GM23338 (cell line): ENCODE measurements at regions not wholly inside any gene's neighbourhood (a gene's known extent, or its start where the extent isn't known, plus 50 kb on each side); places are given as distances from the start of the nearest gene placed in this dataset.

Source experiments
- ATAC-seq: fragments of 200-7000 bp; cut with Tn5 transposase; 3 replicates; pipeline ENCODE4 v1.9.1; 2020
- DNase-seq: peaks from one replicate; pipeline ENCODE4 v3.0.0-alpha.2; 2015; ENCODE audit warnings: low spot score
- H2AFZ ChIP-seq: fragments of 200-600 bp; sonication (generic); 2 replicates; pipeline ENCODE4 v1.8.0; 2016; ENCODE audit warnings: antibody characterized with exemption, mild to moderate bottlenecking, moderate library complexity
- H3F3A ChIP-seq: fragments of 200-600 bp; sonication (generic); replicated peaks from 2 replicates; pipeline ENCODE4 v1.8.0; 2017; ENCODE audit warnings: antibody characterized with exemption, mixed run types, low read depth
- H3K27ac ChIP-seq: fragments of 200-600 bp; sonication (generic); 2 replicates; pipeline ENCODE4 v1.6.1; 2016; ENCODE audit warnings: low read depth
- H3K27me3 ChIP-seq: fragments of 200-600 bp; sonication (generic); 2 replicates; pipeline ENCODE4 v1.8.0; 2016; ENCODE audit warnings: mild to moderate bottlenecking, mixed run types, moderate library complexity; ENCODE audit not compliant: insufficient read depth
- H3K36me3 ChIP-seq: fragments of 200-600 bp; sonication (generic); 2 replicates; pipeline ENCODE4 v1.8.0; 2016; ENCODE audit warnings: mild to moderate bottlenecking; ENCODE audit not compliant: insufficient read depth
- H3K4me1 ChIP-seq: fragments of 200-600 bp; sonication (generic); 2 replicates; pipeline ENCODE4 v1.8.0; 2016; ENCODE audit warnings: mild to moderate bottlenecking, moderate library complexity; ENCODE audit not compliant: insufficient read depth
- H3K4me2 ChIP-seq: fragments of 200-600 bp; sonication (generic); 2 replicates; pipeline ENCODE4 v1.7.1; 2017; ENCODE audit warnings: mixed run types
- H3K4me3 ChIP-seq: fragments of 200-600 bp; sonication (generic); 2 replicates; pipeline ENCODE4 v1.6.1; 2016; ENCODE audit warnings: mixed run types
- H3K79me2 ChIP-seq: fragments of 200-600 bp; sonication (generic); replicated peaks from 2 replicates; pipeline ENCODE4 v1.8.0; 2017; ENCODE audit warnings: mild to moderate bottlenecking; ENCODE audit not compliant: insufficient read depth
- H3K9me2 ChIP-seq: fragments of 200-600 bp; sonication (generic); 2 replicates; pipeline ENCODE4 v1.8.0; 2017; ENCODE audit not compliant: insufficient read depth
- H4K20me1 ChIP-seq: fragments of 200-600 bp; sonication (generic); replicated peaks from 2 replicates; pipeline ENCODE4 v1.8.0; 2017; ENCODE audit warnings: mild to moderate bottlenecking; ENCODE audit not compliant: insufficient read depth
- H3K27ac Mint-ChIP-seq: 2 replicates; pipeline ENCODE4 v1.8.0; 2020; ENCODE audit warnings: inconsistent platforms, mild to moderate bottlenecking, moderate library complexity, mixed read lengths
- H3K27me3 Mint-ChIP-seq: 3 replicates; pipeline ENCODE4 v1.8.0; 2022; ENCODE audit warnings: low read depth, mild to moderate bottlenecking, moderate library complexity, mixed read lengths, inconsistent platforms; ENCODE audit not compliant: insufficient read depth, poor library complexity
- H3K36me3 Mint-ChIP-seq: 3 replicates; pipeline ENCODE4 v1.8.0; 2021; ENCODE audit warnings: low read depth, mild to moderate bottlenecking, inconsistent platforms, moderate library complexity, mixed read lengths
- H3K4me1 Mint-ChIP-seq: 3 replicates; pipeline ENCODE4 v1.8.0; 2020; ENCODE audit warnings: mild to moderate bottlenecking, inconsistent platforms, mixed read lengths
- H3K4me3 Mint-ChIP-seq: 3 replicates; pipeline ENCODE4 v1.8.0; 2021; ENCODE audit warnings: moderate library complexity, mild to moderate bottlenecking, inconsistent platforms, mixed read lengths
- H3K9me3 Mint-ChIP-seq: 3 replicates; pipeline ENCODE4 v1.8.0; 2020; ENCODE audit warnings: moderate library complexity, mild to moderate bottlenecking, inconsistent platforms, mixed read lengths
- CREB1 ChIP-seq: fragments of 250-450 bp; sonication (Bioruptor Pico); IDR thresholded peaks from 2 replicates; pipeline ENCODE4 v1.5.0; 2020; ENCODE audit warnings: low read depth, mild to moderate bottlenecking, moderate library complexity
- EZH2 ChIP-seq: fragments of 200-600 bp; sonication (generic); IDR thresholded peaks from one replicate; pipeline ENCODE4 v1.8.0; 2017; ENCODE audit warnings: antibody characterized with exemption, mild to moderate bottlenecking, low read depth; ENCODE audit not compliant: unreplicated experiment
- EZH2phosphoT487 ChIP-seq: fragments of 200-600 bp; sonication (generic); IDR thresholded peaks from one replicate; pipeline ENCODE4 v1.8.1; 2018; ENCODE audit warnings: antibody characterized with exemption; ENCODE audit not compliant: unreplicated experiment
- JUNB ChIP-seq: IDR thresholded peaks from one replicate; pipeline ENCODE4 v1.6.1; 2016; ENCODE audit warnings: antibody characterized with exemption; ENCODE audit not compliant: unreplicated experiment
- NANOG ChIP-seq: IDR thresholded peaks from 2 replicates; pipeline ENCODE4 v1.6.1; 2016; ENCODE audit warnings: antibody characterized with exemption, borderline replicate concordance
- POLR2AphosphoS5 ChIP-seq: IDR thresholded peaks from 2 replicates; pipeline ENCODE4 v1.6.1; 2016; ENCODE audit warnings: antibody characterized with exemption, low read depth
- REST ChIP-seq: IDR thresholded peaks from one replicate; pipeline ENCODE4 v1.6.1; 2018; ENCODE audit warnings: antibody characterized with exemption; ENCODE audit not compliant: unreplicated experiment
- STAT1 ChIP-seq: IDR thresholded peaks from one replicate; pipeline ENCODE4 v1.6.1; 2016; ENCODE audit warnings: antibody characterized with exemption; ENCODE audit not compliant: unreplicated experiment
- ZNF114 ChIP-seq: fragments of 250-450 bp; sonication (Bioruptor Pico); IDR thresholded peaks from 2 replicates; pipeline ENCODE4 v1.5.0; 2020; ENCODE audit warnings: mild to moderate bottlenecking, moderate library complexity
- ZNF331 ChIP-seq: fragments of 250-450 bp; sonication (Bioruptor Pico); IDR thresholded peaks from 2 replicates; pipeline ENCODE4 v1.5.0; 2020; ENCODE audit warnings: low read depth, mild to moderate bottlenecking, moderate library complexity
- ZNF462 ChIP-seq: fragments of 250-450 bp; sonication (Bioruptor Pico); IDR thresholded peaks from 2 replicates; pipeline ENCODE4 v1.5.0; 2020; ENCODE audit warnings: mild to moderate bottlenecking, moderate library complexity
- TF ChIP-seq, protein P1 (sequence below), 2 experiments: fragments of 200-600 bp in 1 of 2; sonication (generic) in 1 of 2; conservative IDR thresholded peaks; 2 replicates each; pipeline versions ENCODE4 v1.5.1 to v1.6.1; 2016 to 2017; ENCODE audit warnings: antibody characterized with exemption in 2 of 2, low read depth in 2 of 2, mild to moderate bottlenecking in 2 of 2, moderate library complexity in 1 of 2
- TF ChIP-seq, protein P2 (sequence below): IDR thresholded peaks from 2 replicates; pipeline ENCODE4 v1.6.1; 2016; ENCODE audit warnings: antibody characterized with exemption

- ATAC-seq: no peak
- no peaks in the 10 kb centered on the region for H4K20me1 ChIP-seq
- Mint-ChIP-seq H3K9me3 (no peaks in the 10 kb centered on the region), H3K27ac (no peak overlapping the region), H3K4me3 (no peak overlapping the region), H3K27me3 (no peaks in the 10 kb centered on the region), H3K36me3 (no peaks in the 10 kb centered on the region), H3K4me1 (0 out of 3 replicates have a peak, but pooled peaks cover 4% of the 10 kb centered on the region)
- TF ChIP-seq POLR2AphosphoS5: no peak
- TF ChIP-seq CREB1 (CRISPR knock-in tag): no peak
- TF ChIP-seq JUNB: no peak
- TF ChIP-seq, protein P1, sequence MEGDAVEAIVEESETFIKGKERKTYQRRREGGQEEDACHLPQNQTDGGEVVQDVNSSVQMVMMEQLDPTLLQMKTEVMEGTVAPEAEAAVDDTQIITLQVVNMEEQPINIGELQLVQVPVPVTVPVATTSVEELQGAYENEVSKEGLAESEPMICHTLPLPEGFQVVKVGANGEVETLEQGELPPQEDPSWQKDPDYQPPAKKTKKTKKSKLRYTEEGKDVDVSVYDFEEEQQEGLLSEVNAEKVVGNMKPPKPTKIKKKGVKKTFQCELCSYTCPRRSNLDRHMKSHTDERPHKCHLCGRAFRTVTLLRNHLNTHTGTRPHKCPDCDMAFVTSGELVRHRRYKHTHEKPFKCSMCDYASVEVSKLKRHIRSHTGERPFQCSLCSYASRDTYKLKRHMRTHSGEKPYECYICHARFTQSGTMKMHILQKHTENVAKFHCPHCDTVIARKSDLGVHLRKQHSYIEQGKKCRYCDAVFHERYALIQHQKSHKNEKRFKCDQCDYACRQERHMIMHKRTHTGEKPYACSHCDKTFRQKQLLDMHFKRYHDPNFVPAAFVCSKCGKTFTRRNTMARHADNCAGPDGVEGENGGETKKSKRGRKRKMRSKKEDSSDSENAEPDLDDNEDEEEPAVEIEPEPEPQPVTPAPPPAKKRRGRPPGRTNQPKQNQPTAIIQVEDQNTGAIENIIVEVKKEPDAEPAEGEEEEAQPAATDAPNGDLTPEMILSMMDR (conservative IDR thresholded peaks at IDR 0.05; ENCODE audit: low read depth in 2 of 2): no peak
- TF ChIP-seq ZNF331 (CRISPR knock-in tag): no peak
- no peak for TF ChIP-seq ZNF462
- TF ChIP-seq EZH2phosphoT487: no peak
- TF ChIP-seq EZH2: no peak
- no peak for TF ChIP-seq ZNF114 (CRISPR knock-in tag)
- TF ChIP-seq STAT1: no peak
- TF ChIP-seq REST: no peak
- TF ChIP-seq NANOG: no peak
- TF ChIP-seq, protein P2, sequence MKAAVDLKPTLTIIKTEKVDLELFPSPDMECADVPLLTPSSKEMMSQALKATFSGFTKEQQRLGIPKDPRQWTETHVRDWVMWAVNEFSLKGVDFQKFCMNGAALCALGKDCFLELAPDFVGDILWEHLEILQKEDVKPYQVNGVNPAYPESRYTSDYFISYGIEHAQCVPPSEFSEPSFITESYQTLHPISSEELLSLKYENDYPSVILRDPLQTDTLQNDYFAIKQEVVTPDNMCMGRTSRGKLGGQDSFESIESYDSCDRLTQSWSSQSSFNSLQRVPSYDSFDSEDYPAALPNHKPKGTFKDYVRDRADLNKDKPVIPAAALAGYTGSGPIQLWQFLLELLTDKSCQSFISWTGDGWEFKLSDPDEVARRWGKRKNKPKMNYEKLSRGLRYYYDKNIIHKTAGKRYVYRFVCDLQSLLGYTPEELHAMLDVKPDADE: no peak
- no peaks in the 10 kb centered on the region for H3K9me2 ChIP-seq
- H3K4me1 ChIP-seq: no peaks in the 10 kb centered on the region
- H3K27ac ChIP-seq: no peak overlapping the region
- no peaks in the 10 kb centered on the region for H3K27me3 ChIP-seq
- DNase-seq: no peak
- H3K79me2 ChIP-seq: no peaks in the 10 kb centered on the region
- no peaks in the 10 kb centered on the region for H3K36me3 ChIP-seq
- H3K4me3 ChIP-seq: no peak overlapping the region
- no peak overlapping the region for H3K4me2 ChIP-seq
- H3F3A ChIP-seq: no peaks in the 10 kb centered on the region
- H2AFZ ChIP-seq: no peak overlapping the region
Observed at GRCh38 chr18:53702480-53702879, 522.0 kb downstream of the MBD2 start.
